DMS153 treated with DMSO at 0.1 percent for 48 hours (cell line): ENCODE measurements at regions not wholly inside any gene's neighbourhood (a gene's known extent, or its start where the extent isn't known, plus 50 kb on each side); places are given as distances from the start of the nearest gene placed in this dataset.

Experiments used
- DNase-seq: peaks from one replicate; lab custom pipeline; 2025; ENCODE audit not compliant: unreplicated experiment; lab: John Stamatoyannopoulos, UW

DNA sequence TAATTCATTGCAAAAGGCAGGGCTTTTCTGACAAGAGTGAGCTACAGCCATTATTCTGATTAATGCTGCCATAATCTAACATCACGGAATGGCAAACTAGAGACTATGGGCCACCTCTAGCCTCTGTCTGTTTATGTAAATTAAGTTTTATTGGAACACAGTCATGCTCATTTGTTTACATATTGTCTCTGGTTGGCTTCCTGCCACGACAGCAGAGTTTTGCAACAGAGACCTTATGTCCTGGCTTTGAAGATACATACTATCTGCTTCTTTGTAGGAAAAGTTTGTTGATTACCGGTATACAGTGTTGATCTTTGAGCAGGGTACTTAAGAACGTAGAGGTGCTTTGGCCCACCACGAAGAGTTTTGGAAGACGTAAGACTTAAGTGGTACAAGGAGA lies 715.9 kb upstream of the RBFOX1 start:
- no peak for DNase-seq

DNA sequence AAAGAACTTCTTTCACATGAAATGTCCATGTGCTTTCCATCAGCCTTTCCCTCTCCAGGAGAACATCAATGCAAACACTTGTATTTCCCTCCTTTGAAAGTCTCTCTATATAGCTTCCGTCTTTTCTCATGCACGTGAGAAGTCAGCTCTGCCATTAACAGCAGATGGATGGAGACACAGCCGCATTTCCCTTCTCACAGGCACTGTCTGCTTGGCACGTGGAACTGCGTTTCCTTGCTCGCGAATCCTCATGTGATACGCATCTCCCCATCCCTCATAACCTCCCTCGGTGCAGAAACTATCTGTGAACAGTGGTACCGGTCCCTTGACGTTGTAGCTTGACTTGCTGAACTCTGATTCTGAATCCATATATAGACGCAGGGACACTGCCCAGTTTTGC lies 717.0 kb upstream of the RBFOX1 start:
- no peak for DNase-seq

DNA sequence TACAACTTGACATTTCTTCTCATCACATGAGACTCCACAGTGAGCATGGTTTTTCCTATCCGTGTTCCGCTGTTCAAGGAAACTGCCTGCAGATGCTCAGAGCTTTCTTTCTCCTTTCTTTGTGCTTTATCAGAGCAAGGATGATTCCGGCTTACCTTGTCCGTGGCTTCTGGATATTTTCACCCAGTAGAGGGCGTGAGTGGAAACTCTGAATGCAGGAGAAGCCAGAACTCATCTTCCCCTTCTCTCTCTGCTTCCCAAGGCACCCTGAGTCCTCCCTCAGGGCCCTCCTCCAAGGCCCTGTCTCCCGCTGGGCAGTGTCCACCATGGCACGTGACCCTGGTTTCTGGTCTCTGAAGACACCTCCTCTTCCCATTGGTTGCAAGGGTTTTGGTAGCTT lies 721.1 kb upstream of the RBFOX1 start:
- no peak for DNase-seq

DNA sequence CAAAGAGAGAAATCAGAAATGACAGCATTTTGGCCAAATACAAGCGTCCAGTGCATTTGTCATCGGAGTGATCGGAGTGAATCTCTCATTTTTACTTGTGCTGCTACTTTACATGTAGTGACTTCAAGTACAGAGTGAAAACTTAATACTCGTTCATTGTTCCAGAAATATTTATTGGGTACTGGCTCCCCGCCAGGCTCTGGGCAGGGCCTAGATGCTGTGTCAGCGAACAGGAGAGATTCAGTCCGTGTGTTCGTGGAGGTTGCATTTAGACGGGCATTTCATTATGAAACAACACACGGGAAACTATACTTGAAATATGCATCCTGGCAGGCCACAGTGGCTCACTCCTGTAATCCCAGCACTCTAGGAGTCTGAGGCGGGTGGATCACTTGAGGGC lies 727.2 kb upstream of the RBFOX1 start:
- DNase-seq = no peak

DNA sequence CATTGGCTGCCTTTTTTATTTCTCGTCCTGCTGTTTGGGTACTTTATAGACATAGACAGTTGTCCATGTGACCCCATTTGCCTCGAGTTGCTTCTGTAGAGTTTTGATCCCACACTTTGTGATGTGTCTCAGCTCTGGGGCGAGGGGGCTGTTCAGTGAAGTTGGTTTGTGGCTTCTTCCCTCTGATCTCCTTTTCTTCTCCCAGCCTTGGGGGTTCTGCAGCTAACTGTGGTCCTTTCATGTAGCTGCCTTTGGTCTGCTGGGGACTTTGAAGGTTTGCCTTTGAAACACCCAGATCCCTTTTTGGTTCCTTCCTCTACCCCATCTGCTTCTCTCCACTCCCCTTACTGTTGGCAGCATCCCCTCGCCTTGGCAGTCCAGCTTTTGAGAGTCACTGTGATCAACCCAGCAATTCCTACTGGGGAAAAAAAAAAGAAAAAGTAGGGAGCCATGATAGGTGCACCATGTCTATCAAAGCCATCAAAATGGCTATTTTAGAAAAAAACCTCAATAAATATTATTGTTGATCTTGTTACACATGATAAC lies 728.8 kb upstream of the RBFOX1 start:
- no peak for DNase-seq

DNA sequence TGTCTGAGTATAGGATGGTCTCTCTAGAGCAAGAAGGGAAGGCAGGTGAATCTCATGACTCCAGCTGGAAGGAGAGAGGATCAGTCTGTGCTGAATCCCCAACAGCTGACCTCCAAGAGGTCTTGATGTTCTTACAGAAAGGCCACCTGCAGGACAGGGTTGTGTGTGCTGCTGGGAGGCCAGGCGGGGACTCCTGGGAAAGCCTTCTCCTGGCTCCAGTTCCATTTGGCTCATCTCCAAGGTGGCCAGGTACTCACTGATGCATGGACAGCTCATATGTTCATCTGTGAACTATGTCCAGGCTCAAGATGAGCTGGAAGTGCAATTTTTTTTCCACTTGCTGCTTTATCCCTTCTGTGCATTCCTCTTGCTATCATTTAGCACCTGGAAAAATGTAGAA lies 730.2 kb upstream of the RBFOX1 start:
- no peak for DNase-seq

DNA sequence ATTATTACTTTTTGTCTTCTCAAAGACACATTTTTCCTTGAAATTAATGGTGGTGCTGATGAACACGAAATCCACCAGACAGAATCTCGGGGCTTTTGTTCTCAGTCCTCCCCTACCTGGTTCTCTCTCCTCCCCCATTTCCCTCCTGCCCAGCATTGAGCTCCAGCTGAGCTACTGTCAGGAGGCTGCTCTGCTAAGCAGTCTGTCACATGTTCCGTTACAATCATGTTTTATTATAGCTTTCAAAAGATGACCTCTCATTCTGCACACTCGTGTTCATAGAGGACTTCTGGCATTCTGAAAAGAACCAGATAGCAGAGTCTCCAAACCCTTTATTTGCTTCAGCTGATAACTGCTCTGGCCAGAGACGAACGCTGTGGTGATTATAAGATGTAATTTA lies 732.5 kb upstream of the RBFOX1 start:
- DNase-seq = no peak

DNA sequence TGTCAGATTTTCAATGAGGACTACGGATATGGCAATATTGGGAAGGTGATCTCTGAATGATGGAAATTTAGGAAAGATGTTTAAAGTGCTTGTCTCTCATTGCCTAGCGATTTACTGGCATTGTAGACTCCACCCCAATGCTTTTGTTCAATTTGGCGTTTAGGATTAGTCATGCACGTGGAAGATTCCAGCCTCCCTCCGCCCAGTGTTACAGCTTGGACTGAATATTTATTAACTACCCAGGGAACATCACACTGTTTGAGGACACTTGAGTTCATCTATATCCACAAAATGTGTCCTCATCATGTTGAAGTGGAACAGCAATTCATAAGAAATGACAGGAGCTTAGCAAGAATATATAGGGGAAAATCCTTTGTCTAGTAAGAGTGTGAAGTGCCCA lies 738.8 kb upstream of the RBFOX1 start:
- no peak for DNase-seq

DNA sequence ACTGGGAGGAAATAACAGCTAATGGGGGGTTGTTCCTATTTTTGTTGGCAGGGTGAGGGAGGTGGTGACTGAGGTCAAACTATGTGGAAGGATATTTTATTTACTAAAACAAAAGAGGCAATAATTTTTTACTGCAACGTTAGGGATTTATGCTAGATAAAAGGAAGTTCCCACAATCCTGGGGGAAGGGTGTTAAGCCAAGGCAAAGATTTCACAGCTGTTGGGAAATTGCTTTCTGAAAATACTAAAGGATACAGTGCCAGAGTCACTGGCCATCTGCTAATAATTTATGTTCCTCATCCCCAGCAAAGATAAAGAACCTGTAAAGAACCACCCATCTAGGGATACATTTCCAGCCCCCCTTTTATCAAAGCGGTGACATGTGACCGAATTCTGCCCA lies 756.0 kb upstream of the RBFOX1 start:
- DNase-seq = no peak

DNA sequence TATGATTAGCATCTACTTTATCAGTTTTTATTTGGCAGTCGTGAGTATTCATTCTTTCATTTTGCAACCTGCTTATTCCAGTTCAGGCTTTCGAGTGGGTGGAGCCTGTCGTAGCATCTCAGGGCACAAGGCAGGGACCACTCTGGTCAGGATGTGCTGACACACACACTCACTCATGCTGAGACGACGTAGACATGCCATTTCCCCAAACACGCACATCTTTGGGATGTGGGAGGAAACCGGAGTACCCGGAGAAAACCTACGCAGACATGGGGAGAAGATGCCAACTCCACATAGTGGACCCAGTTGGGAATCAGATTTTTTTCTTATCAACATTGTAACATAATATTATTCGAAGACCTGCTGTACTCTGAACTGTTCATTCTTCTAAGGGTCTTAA lies 756.5 kb upstream of the RBFOX1 start:
- DNase-seq = no peak

DNA sequence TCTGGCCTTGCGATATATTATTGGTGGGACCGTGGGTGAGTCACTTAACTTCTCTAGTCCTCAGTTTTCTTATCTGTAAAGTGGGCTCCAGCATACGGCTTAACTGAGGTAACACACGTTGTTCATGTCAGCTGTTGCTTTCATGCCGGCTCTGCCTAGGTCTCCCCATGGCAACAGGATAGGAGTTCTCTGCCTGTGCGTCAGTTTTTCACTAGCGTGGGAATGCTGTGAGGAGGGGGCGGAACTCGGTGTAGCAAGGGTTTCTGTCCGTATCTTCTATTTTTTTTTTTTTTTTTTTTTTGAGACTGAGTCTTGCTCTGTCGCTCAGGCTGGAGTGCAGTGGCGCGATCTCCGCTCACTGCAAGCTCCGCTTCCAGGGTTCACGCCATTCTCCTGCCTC lies 758.5 kb upstream of the RBFOX1 start:
- DNase-seq = no peak

DNA sequence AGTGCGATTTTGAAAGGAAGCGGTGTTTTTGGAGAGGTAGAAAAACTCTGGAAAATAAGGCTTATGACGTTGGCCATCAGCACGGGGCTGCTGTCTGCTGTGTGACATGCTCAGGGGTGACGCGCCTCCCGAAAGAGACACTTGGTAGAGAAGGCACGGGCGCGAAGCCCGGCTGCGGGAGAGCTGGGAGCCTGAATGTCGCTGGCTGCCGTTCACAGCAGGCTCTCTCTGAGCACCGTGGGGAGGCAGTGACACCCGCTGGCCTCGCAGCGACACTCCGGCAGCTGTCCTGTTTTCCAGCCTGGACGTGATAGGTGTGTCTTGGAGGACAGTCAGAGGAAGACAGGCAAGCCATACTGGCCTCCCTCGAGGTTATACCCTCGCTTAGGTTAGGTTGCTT lies 759.1 kb upstream of the RBFOX1 start:
- peak; percentile 85 for DNase-seq

DNA sequence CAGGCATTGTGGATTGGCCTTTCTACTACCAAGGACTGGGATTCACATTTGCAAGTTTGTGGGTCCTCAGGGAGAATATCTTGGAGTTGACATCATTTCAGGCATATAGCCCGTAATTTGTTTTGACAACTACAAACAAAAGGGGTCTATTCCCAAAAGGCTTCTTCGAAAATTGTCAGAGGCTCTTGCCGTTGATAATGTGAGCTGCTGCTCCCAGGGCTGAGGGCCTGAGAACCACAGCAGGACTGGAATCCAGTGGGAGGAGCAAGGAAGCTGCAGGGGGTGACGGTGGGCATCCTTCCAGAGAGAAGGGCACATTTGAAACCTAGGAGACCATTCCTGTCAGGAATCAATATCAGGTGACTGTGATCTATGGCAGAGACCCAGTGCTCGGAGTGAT lies 761.6 kb upstream of the RBFOX1 start:
- no peak for DNase-seq

DNA sequence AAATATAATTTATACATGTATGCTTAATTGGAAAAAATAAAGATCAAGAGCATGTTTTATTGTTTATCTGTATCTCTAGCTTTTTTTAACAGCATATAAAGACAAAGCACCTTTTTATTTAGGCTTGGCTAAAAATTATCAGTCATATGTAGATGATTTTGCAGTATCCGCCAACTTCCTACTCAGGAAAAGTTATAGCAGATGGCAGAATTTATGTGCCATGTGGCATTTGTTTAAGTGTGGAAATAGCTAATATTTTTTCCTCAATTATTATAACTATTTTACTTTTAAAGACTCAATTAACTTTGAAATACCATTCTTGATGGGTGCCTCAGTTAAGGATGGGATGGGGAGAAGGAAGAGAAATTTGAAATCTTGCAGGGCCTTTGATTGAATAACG lies 762.1 kb upstream of the RBFOX1 start:
- no peak for DNase-seq

DNA sequence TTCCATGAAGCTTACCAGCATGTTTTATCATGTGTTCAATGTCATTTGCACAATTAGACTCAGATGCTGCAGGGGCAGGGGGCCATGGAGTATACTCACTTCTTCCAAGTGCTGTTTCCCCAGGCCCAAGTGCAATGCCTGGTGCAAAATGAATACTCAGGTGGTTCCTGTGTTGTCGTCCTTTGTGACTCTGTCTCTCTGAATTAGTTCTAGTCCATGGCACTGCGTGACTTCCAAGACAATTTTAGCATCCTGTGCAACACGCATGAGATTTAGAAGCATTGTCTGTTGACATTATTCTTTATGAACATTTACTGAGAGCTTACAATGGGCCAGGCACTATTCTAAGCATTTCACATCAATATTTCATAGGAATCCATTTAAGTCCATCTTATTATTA lies 769.7 kb upstream of the RBFOX1 start:
- no peak for DNase-seq

DNA sequence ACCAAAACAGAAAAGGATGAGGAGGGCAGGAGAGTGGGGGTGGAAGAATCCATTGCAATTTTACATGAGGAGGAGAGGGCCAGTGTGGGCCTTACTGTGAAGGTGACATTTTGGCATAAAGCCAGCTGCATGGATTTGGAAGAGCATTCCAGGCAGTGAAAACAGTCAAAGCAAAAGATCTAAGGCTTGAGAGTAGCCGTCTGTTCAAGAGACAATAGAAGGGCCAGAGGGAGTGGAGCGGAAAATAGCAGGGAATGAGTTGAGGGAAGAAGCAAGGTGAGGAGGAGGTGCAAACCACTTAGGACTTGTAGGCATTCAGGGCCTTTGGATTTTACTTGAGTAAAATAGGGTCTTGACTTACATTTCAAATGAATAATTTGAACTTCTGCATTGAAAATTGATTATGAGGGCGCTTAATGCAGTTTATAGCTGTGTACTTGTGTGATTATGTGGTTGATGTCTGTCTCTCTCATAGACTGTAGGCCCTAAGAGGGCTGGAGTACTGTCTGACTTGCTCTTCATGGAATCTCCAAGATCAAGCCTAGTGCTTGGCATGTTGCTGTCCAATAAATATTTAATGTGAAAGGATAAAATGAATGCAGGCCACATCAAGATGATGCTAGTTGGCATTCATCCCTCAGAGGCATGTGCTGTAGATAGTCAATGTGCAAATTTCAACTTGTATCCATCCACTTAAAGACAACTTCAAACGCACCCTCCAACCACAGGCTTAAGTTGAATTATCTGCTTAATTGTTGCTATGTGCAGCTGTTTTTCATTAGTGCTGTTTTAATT lies 772.1 kb upstream of the RBFOX1 start:
- DNase-seq = no peak

DNA sequence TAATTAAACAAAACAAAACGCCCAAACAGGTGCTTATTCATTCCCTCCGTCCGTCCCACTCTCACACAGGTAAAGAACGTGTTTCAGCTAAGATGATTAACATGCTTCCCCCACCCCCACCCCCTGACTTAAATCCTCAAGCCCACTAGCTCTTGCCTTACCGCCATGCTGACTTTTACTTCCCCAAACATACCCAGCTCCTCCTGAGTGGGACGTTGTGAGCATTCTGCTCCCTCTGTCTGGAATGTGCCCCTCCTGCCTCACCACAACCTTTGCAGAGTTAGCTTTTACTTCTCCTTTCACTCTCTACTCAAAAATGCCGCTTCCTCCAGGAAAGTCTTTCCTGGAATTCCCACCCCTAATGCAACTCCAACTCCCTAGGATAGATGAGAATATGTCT lies 774.0 kb upstream of the RBFOX1 start:
- DNase-seq = no peak

DNA sequence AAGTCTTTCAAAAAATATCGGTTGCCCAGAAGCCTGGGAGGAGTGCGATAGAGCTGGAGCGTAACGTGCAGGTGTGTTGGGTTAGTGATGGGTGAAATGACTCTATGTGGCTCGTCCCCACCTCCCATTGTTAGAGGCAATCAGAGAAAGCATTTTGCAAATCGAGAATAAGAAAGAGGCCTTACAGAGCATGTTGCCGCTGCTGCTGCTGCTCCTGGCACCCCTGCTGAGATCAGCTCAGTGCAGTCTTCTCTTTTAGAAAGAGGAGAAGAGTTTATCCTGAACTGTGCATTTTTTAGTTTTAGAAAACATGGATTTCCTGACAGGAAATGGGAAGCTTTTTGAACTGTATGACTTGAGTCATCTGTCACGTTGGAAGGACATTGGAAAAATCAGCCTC lies 774.5 kb upstream of the RBFOX1 start:
- DNase-seq = no peak

DNA sequence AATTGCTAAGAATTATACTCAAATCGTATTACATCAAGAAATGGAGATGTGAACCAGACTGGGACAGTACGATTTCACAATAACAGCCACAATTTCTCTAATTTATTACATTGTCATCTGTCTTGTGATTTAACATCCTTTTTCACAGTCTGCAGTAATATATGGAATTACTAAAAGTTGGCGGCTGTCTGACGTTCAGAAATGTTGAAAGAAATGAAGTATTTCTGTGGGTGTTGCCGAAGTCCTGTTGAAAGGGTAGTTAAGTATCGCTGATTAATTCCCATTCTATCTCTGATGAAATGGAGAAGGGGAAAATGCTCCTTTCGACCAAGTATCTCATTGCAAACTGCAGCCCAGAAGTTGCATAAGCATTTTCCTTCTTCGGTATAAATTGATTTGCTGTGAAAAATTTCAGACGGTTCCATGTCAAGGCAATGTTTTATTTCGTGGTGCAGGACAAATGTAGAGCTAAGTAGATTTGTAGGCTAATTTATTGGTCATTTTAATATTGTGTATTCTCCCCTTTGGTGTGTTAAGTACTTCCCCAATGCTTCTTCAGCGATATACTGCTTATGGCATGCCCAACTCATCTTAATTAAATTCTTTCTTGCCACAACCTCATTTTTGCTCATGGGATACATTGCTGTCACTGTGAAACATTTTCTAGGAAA lies 775.2 kb upstream of the RBFOX1 start:
- DNase-seq = no peak

DNA sequence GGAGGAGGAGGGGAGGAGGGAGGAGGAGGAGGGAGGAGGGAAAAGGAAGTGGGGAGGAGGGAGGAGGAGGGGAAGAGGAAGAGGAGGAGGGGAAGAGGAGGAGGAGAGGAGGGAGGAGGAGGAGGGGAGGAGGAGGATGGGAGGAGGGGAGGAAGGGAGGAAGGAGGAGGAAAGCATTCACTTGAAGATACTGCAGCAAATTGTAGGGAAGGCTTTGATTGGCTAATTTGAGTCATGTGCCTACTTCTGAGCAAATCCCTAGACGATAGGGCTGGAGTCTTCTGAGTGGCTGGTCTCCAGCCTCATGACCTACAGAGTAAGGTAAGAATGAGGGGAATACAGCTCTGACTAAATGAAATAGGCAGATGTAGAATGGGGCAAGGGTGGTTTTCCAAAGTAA lies 783.2 kb upstream of the RBFOX1 start:
- DNase-seq = no peak

DNA sequence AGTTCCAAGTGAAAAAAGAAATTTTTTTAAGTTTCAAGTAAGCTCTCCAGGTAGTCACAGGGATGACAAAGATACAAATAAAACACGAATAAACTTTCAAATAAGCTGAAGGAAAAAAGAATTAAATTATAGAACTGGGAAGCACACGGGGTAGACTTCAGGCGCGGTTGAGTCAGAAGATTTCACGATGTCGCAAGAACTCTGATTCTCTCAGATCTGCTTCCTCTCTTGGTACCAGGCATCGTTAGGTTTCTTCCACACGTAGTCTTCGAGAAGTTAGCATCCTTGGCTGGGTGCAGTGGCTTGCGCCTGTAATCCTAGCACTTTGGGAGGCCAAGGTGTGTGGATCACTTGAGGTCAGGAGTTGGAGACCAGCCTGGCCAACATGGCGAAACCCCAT lies 784.1 kb upstream of the RBFOX1 start:
- no peak for DNase-seq

DNA sequence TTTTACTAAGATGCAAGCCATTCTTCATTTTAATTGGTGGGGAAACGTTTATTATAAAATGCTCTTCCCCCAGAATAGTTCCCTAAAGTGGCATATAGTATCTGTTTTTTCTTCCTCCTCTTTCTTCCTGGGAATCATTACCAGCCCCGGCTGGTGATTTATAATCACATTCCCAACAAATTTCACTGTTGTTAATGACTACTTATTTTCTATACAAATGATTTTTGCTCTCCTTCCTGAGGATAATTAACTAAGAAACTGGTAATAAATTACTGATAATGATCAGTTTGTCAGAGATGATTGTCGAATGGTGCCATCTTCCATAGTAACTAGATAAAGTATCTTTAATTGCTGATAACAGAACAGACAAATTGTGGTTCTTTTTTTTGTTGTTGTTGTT lies 785.5 kb upstream of the RBFOX1 start:
- no peak for DNase-seq

DNA sequence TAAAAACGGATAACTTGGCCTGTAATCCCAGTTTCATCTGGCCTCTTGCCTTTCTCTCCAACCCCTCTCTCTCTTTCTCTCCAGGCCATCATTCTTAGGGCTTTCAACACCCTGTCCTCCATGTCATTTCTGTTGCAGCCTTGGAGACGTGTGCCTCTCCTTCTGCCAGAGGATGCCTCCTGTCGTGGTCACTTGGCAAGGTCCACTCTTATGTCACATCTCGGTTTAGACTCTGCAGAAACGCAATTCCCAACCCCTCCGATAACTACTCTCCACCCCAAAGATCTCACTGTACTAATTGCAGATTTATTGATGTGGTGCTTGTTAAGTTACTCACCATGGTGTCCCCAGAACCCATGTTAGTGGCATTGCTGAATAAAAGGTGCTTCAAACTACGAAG lies 787.3 kb upstream of the RBFOX1 start:
- DNase-seq = no peak
